WTC11 (cell line): ENCODE measurements at regions not wholly inside any gene's neighbourhood (a gene's known extent, or its start where the extent isn't known, plus 50 kb on each side); places are given as distances from the start of the nearest gene placed in this dataset.

Source experiments
- ATAC-seq: fragments of 200-7000 bp; cut with Tn5 transposase; 2 replicates; pipeline ENCODE4 v1.10.0; 2021; ENCODE audit warnings: mild to moderate bottlenecking, moderate library complexity
- CTCF ChIA-PET: fragments of 300-600 bp; sonication (Branson Sonifier 250); formaldehyde crosslinking; loops from one replicate; lab custom pipeline; 2021; ENCODE audit warnings: antibody characterized with exemption; lab: Charles Lee
- POLR2A ChIA-PET: fragments of 350-600 bp; sonication (Branson Sonifier 250); formaldehyde crosslinking; loops from one replicate; lab custom pipeline; 2021; ENCODE audit warnings: antibody characterized with exemption; lab: Charles Lee
- DNase-seq: peaks from one replicate; pipeline ENCODE4 v3.0.0; 2021; ENCODE audit warnings: low spot score
- H3K27ac Mint-ChIP-seq: 2 replicates; pipeline ENCODE4 v1.8.0; 2021; ENCODE audit warnings: mixed read lengths
- H3K27me3 Mint-ChIP-seq: 2 replicates; pipeline ENCODE4 v1.8.0; 2021; ENCODE audit warnings: low read depth, mild to moderate bottlenecking, moderate library complexity, mixed read lengths
- H3K36me3 Mint-ChIP-seq: 2 replicates; pipeline ENCODE4 v1.8.0; 2021; ENCODE audit warnings: mixed read lengths
- H3K4me1 Mint-ChIP-seq: 2 replicates; pipeline ENCODE4 v1.8.0; 2022; ENCODE audit warnings: mixed read lengths
- H3K4me3 Mint-ChIP-seq: 2 replicates; pipeline ENCODE4 v1.8.0; 2021; ENCODE audit warnings: mild to moderate bottlenecking, moderate library complexity, mixed read lengths
- H3K9me3 Mint-ChIP-seq: 2 replicates; pipeline ENCODE4 v1.8.0; 2021; ENCODE audit warnings: mixed read lengths
- ATF2 ChIP-seq: sonication (generic); formaldehyde crosslinking; IDR thresholded peaks from 2 replicates; pipeline ENCODE4 v1.8.1; 2022; ENCODE audit warnings: low read depth, missing genetic modification reagents, borderline replicate concordance
- CREM ChIP-seq: sonication (generic); formaldehyde crosslinking; IDR thresholded peaks from 2 replicates; pipeline ENCODE4 v1.8.1; 2022; ENCODE audit warnings: mild to moderate bottlenecking, missing genetic modification reagents, moderate library complexity
- E2F1 ChIP-seq: sonication (generic); formaldehyde crosslinking; IDR thresholded peaks from 2 replicates; pipeline ENCODE4 v1.8.0; 2022; ENCODE audit warnings: mild to moderate bottlenecking, missing genetic modification reagents
- FOXP4 ChIP-seq: sonication (generic); formaldehyde crosslinking; IDR thresholded peaks from 2 replicates; pipeline ENCODE4 v1.8.0; 2022; ENCODE audit warnings: mild to moderate bottlenecking, missing genetic modification reagents
- IRF1 ChIP-seq: sonication (generic); formaldehyde crosslinking; IDR thresholded peaks from 2 replicates; pipeline ENCODE4 v1.8.0; 2023; ENCODE audit warnings: missing genetic modification reagents
- JAZF1 ChIP-seq: fragments of 250-450 bp; sonication (Bioruptor Pico); IDR thresholded peaks from 2 replicates; pipeline ENCODE4 v1.9.0; 2021; ENCODE audit warnings: moderate library complexity, mild to moderate bottlenecking, inconsistent platforms
- NFATC4 ChIP-seq: fragments of 250-450 bp; sonication (Bioruptor Pico); IDR thresholded peaks from 2 replicates; pipeline ENCODE4 v1.9.0; 2021; ENCODE audit warnings: mild to moderate bottlenecking
- NR1H2 ChIP-seq: sonication (generic); formaldehyde crosslinking; IDR thresholded peaks from 2 replicates; pipeline ENCODE4 v1.9.0; 2021; ENCODE audit warnings: mild to moderate bottlenecking, moderate library complexity, missing genetic modification reagents
- PRRX2 ChIP-seq: fragments of 250-450 bp; sonication (Bioruptor Pico); IDR thresholded peaks from 2 replicates; pipeline ENCODE4 v1.8.0; 2021; ENCODE audit warnings: mild to moderate bottlenecking
- RORB ChIP-seq: fragments of 250-450 bp; sonication (Bioruptor Pico); IDR thresholded peaks from 2 replicates; pipeline ENCODE4 v1.9.0; 2021; ENCODE audit warnings: mild to moderate bottlenecking
- SMAD3 ChIP-seq: sonication (generic); formaldehyde crosslinking; IDR thresholded peaks from 2 replicates; pipeline ENCODE4 v1.8.0; 2022; ENCODE audit warnings: missing genetic modification reagents, mild to moderate bottlenecking, borderline replicate concordance
- SOX15 ChIP-seq: fragments of 250-450 bp; sonication (Bioruptor Pico); IDR thresholded peaks from 2 replicates; pipeline ENCODE4 v1.9.0; 2021; ENCODE audit warnings: mild to moderate bottlenecking
- TEAD1 ChIP-seq: sonication (generic); formaldehyde crosslinking; IDR thresholded peaks from 2 replicates; pipeline ENCODE4 v1.8.0; 2022; ENCODE audit warnings: mild to moderate bottlenecking, missing genetic modification reagents
- ZNF416 ChIP-seq: fragments of 250-450 bp; sonication (Bioruptor Pico); IDR thresholded peaks from 2 replicates; pipeline ENCODE4 v1.9.0; 2021; ENCODE audit warnings: mild to moderate bottlenecking, inconsistent platforms
- TF ChIP-seq, protein P1 (sequence below): sonication (generic); formaldehyde crosslinking; IDR thresholded peaks from 2 replicates; pipeline ENCODE4 v1.8.1; 2023; ENCODE audit warnings: mild to moderate bottlenecking, missing genetic modification reagents, borderline replicate concordance
- TF ChIP-seq, protein P2 (sequence below): sonication (generic); formaldehyde crosslinking; IDR thresholded peaks from 2 replicates; pipeline ENCODE4 v1.8.1; 2022; ENCODE audit warnings: low read depth, mild to moderate bottlenecking, moderate library complexity, missing genetic modification reagents, borderline replicate concordance
- TF ChIP-seq, protein P3 (sequence below): sonication (generic); formaldehyde crosslinking; IDR thresholded peaks from 2 replicates; pipeline ENCODE4 v1.8.1; 2022; ENCODE audit warnings: missing genetic modification reagents, borderline replicate concordance
- TF ChIP-seq, protein P4 (sequence below): fragments of 200-600 bp; IDR thresholded peaks from 2 replicates; pipeline ENCODE4 v1.8.0; 2022; ENCODE audit warnings: antibody characterized with exemption
- TF ChIP-seq, protein P5 (sequence below): sonication (generic); formaldehyde crosslinking; IDR thresholded peaks from 2 replicates; pipeline ENCODE4 v1.8.1; 2023; ENCODE audit warnings: mild to moderate bottlenecking, moderate library complexity, missing genetic modification reagents

DNA sequence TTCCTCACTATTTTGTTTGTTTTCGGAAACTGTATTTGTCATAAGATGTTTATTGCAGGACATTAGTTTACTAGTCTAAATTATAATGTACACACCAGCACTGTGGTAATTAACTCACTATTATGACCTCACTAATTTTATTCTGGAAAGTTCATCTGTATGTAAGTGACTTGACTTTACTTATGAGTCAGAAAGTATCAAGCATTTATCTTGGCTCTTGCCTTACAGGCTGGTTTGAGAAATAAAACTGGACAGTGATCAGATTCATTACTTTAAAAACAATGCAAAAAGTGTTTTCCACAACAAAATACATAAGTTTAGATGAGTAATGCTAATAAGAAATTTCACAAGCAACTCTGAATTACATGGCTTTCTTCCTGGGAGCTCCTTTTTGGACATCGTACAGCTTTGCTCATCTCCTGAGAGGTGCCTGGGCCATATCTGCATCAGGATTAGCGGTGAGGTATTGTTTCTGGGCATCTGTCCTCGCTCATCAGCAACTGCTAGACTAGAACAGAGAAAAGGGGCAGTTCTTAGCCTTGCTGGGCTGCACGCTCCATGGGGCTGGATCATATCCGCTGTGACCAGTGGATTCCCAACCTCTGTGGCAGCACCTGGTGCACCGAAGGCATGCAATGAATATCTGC, 179.8 kb downstream of the SOD2 start (continued):
- TF ChIP-seq, protein P1, sequence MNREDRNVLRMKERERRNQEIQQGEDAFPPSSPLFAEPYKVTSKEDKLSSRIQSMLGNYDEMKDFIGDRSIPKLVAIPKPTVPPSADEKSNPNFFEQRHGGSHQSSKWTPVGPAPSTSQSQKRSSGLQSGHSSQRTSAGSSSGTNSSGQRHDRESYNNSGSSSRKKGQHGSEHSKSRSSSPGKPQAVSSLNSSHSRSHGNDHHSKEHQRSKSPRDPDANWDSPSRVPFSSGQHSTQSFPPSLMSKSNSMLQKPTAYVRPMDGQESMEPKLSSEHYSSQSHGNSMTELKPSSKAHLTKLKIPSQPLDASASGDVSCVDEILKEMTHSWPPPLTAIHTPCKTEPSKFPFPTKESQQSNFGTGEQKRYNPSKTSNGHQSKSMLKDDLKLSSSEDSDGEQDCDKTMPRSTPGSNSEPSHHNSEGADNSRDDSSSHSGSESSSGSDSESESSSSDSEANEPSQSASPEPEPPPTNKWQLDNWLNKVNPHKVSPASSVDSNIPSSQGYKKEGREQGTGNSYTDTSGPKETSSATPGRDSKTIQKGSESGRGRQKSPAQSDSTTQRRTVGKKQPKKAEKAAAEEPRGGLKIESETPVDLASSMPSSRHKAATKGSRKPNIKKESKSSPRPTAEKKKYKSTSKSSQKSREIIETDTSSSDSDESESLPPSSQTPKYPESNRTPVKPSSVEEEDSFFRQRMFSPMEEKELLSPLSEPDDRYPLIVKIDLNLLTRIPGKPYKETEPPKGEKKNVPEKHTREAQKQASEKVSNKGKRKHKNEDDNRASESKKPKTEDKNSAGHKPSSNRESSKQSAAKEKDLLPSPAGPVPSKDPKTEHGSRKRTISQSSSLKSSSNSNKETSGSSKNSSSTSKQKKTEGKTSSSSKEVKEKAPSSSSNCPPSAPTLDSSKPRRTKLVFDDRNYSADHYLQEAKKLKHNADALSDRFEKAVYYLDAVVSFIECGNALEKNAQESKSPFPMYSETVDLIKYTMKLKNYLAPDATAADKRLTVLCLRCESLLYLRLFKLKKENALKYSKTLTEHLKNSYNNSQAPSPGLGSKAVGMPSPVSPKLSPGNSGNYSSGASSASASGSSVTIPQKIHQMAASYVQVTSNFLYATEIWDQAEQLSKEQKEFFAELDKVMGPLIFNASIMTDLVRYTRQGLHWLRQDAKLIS = no peak
- TF ChIP-seq, protein P2, sequence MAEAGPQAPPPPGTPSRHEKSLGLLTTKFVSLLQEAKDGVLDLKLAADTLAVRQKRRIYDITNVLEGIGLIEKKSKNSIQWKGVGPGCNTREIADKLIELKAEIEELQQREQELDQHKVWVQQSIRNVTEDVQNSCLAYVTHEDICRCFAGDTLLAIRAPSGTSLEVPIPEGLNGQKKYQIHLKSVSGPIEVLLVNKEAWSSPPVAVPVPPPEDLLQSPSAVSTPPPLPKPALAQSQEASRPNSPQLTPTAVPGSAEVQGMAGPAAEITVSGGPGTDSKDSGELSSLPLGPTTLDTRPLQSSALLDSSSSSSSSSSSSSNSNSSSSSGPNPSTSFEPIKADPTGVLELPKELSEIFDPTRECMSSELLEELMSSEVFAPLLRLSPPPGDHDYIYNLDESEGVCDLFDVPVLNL (CRISPR knock-in tag) = no peak

GRCh38 chr6:159512571-159512970, 180.5 kb downstream of the SOD2 start:
- Mint-ChIP-seq H3K27me3 (peaks cover 7% of the 10 kb centered on the region; the same call in 1 of the 2 replicates), H3K4me1 (no peaks in the 10 kb centered on the region), H3K36me3 (no peaks in the 10 kb centered on the region), H3K27ac (no peak overlapping the region), H3K9me3 (peaks cover 21% of the 10 kb centered on the region), H3K4me3 (no peak overlapping the region)
- CTCF ChIA-PET = interaction anchor here (1.3 kb wide), 1 partner anchor 15 kb away, joined by 3 read pairs; no protein-coding TSS in a partner anchor
- no peak for DNase-seq
- no peak for ATAC-seq
- POLR2A ChIA-PET = no interaction called here
- TF ChIP-seq NFATC4 (CRISPR knock-in tag) (no peak), SMAD3 (CRISPR knock-in tag) (no peak), E2F1 (CRISPR knock-in tag) (no peak), ATF2 (CRISPR knock-in tag) (no peak), CREM (CRISPR knock-in tag) (no peak), IRF1 (CRISPR knock-in tag) (no peak), PRRX2 (CRISPR knock-in tag) (no peak), JAZF1 (CRISPR knock-in tag) (no peak), SOX15 (no peak), TEAD1 (CRISPR knock-in tag) (no peak), NR1H2 (no peak), FOXP4 (CRISPR knock-in tag) (no peak), RORB (CRISPR knock-in tag) (no peak), ZNF416 (CRISPR knock-in tag) (no peak)
- TF ChIP-seq, protein P3, sequence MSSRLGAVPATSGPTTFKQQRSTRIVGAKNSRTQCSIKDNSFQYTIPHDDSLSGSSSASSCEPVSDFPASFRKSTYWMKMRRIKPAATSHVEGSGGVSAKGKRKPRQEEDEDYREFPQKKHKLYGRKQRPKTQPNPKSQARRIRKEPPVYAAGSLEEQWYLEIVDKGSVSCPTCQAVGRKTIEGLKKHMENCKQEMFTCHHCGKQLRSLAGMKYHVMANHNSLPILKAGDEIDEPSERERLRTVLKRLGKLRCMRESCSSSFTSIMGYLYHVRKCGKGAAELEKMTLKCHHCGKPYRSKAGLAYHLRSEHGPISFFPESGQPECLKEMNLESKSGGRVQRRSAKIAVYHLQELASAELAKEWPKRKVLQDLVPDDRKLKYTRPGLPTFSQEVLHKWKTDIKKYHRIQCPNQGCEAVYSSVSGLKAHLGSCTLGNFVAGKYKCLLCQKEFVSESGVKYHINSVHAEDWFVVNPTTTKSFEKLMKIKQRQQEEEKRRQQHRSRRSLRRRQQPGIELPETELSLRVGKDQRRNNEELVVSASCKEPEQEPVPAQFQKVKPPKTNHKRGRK (CRISPR knock-in tag) = no peak
- TF ChIP-seq, protein P4, sequence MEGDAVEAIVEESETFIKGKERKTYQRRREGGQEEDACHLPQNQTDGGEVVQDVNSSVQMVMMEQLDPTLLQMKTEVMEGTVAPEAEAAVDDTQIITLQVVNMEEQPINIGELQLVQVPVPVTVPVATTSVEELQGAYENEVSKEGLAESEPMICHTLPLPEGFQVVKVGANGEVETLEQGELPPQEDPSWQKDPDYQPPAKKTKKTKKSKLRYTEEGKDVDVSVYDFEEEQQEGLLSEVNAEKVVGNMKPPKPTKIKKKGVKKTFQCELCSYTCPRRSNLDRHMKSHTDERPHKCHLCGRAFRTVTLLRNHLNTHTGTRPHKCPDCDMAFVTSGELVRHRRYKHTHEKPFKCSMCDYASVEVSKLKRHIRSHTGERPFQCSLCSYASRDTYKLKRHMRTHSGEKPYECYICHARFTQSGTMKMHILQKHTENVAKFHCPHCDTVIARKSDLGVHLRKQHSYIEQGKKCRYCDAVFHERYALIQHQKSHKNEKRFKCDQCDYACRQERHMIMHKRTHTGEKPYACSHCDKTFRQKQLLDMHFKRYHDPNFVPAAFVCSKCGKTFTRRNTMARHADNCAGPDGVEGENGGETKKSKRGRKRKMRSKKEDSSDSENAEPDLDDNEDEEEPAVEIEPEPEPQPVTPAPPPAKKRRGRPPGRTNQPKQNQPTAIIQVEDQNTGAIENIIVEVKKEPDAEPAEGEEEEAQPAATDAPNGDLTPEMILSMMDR = no peak
- TF ChIP-seq, protein P5, sequence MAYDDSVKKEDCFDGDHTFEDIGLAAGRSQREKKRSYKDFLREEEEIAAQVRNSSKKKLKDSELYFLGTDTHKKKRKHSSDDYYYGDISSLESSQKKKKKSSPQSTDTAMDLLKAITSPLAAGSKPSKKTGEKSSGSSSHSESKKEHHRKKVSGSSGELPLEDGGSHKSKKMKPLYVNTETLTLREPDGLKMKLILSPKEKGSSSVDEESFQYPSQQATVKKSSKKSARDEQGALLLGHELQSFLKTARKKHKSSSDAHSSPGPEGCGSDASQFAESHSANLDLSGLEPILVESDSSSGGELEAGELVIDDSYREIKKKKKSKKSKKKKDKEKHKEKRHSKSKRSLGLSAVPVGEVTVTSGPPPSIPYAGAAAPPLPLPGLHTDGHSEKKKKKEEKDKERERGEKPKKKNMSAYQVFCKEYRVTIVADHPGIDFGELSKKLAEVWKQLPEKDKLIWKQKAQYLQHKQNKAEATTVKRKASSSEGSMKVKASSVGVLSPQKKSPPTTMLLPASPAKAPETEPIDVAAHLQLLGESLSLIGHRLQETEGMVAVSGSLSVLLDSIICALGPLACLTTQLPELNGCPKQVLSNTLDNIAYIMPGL = no peak
